Mesothelial cell of epicardium (in vitro differentiated cells): ENCODE measurements at regions not wholly inside any gene's neighbourhood (a gene's known extent, or its start where the extent isn't known, plus 50 kb on each side); places are given as distances from the start of the nearest gene placed in this dataset.

Experiments
- DNase-seq, 2 experiments: peaks; one replicate each; pipeline ENCODE4 v3.0.0; 2021; ENCODE audit warnings: low spot score in 2 of 2; ENCODE audit not compliant: unreplicated experiment in 2 of 2
- H3K27ac Mint-ChIP-seq: 2 replicates; pipeline ENCODE4 v1.8.0; 2021; ENCODE audit warnings: mixed read lengths
- H3K27me3 Mint-ChIP-seq: 2 replicates; pipeline ENCODE4 v1.8.0; 2021; ENCODE audit warnings: low read depth, mixed read lengths
- H3K36me3 Mint-ChIP-seq: 2 replicates; pipeline ENCODE4 v1.8.0; 2021; ENCODE audit warnings: mixed read lengths
- H3K4me1 Mint-ChIP-seq: 2 replicates; pipeline ENCODE4 v1.8.0; 2021; ENCODE audit warnings: mixed read lengths
- H3K4me3 Mint-ChIP-seq: 2 replicates; pipeline ENCODE4 v1.8.0; 2021; ENCODE audit warnings: mild to moderate bottlenecking, moderate library complexity, mixed read lengths
- H3K9me3 Mint-ChIP-seq: 2 replicates; pipeline ENCODE4 v1.8.0; 2021; ENCODE audit warnings: mixed read lengths
- TF ChIP-seq, protein P1 (sequence below): fragments of 200-600 bp; sonication (generic); IDR thresholded peaks from one replicate; pipeline ENCODE4 v1.5.0; 2021; ENCODE audit warnings: antibody characterized with exemption; ENCODE audit not compliant: unreplicated experiment

DNA sequence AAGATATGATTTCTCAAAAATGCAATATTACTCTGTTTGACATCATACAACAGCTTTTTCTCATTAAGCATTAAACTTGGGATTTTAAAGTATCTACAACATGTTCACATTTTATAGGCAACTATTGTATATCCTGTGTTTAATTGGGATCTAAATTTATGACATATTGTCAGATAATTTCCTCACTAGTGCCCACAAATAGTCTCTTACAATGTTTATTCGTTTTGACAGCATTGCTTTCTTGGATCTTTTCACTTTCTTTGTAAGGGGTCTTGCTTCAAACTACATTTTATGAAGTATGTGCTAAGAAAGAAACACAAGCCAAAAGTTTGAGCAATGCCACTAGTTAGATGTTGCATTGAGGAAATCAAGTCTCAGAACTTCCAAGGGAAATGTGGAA lies 285.1 kb downstream of the TMEM167A start:
- Mint-ChIP-seq H3K27ac (no peak overlapping the region), H3K9me3 (peaks cover 13% of the 10 kb centered on the region), H3K27me3 (no peaks in the 10 kb centered on the region), H3K36me3 (no peaks in the 10 kb centered on the region), H3K4me1 (no peaks in the 10 kb centered on the region), H3K4me3 (no peak overlapping the region)
- DNase-seq, result no peak
- TF ChIP-seq, protein P1, sequence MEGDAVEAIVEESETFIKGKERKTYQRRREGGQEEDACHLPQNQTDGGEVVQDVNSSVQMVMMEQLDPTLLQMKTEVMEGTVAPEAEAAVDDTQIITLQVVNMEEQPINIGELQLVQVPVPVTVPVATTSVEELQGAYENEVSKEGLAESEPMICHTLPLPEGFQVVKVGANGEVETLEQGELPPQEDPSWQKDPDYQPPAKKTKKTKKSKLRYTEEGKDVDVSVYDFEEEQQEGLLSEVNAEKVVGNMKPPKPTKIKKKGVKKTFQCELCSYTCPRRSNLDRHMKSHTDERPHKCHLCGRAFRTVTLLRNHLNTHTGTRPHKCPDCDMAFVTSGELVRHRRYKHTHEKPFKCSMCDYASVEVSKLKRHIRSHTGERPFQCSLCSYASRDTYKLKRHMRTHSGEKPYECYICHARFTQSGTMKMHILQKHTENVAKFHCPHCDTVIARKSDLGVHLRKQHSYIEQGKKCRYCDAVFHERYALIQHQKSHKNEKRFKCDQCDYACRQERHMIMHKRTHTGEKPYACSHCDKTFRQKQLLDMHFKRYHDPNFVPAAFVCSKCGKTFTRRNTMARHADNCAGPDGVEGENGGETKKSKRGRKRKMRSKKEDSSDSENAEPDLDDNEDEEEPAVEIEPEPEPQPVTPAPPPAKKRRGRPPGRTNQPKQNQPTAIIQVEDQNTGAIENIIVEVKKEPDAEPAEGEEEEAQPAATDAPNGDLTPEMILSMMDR, result no peak

DNA sequence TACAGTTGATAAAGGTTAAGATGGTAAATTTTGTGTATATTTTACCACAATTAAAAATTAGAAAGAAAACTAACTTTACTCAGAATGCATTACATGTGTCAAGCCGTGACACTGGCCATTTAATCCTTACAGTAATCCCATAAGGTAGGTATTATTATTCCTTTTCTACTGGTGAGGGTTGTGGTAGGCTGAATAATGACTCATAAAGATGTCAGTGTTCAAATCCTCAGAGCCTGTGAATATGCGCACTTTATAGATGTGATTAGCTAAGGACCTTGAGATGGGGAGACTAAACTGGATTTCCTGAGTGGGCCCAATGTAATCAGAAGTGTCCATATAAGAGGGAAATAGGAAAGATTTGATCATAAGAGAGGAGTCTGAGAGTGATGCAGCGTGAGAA lies 288.1 kb downstream of the TMEM167A start:
- TF ChIP-seq, protein P1, result no peak
- Mint-ChIP-seq H3K27me3 (no peaks in the 10 kb centered on the region), H3K4me1 (peaks cover 2% of the 10 kb centered on the region), H3K4me3 (no peak overlapping the region), H3K27ac (no peak overlapping the region), H3K36me3 (no peaks in the 10 kb centered on the region), H3K9me3 (peaks cover 9% of the 10 kb centered on the region)
- DNase-seq, result no peak

DNA sequence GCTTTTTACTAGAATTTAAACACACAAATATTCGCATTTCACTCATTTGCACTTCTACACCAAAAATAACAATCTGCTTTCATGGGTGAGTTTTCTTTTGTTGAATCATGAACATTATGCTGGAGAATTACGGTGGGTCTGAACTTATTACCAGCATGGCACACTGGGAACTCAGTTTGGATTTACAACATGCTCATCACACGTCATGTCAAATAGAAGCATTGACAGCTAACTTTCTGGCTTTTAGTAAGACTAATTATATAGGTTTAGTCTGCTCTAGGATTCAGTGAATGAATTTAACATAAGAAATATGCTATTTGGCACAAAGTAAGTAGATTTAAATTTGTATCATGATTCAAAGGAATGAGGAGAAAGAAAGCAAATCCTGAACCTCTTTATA lies 290.4 kb downstream of the TMEM167A start:
- peak overlapping the region; percentile 21 for H3K27ac Mint-ChIP-seq
- H3K27me3 Mint-ChIP-seq, result no peaks in the 10 kb centered on the region
- H3K4me3 Mint-ChIP-seq, result no peak overlapping the region
- TF ChIP-seq, protein P1, result no peak
- H3K4me1 Mint-ChIP-seq, result peaks cover 2% of the 10 kb centered on the region
- peaks cover 9% of the 10 kb centered on the region for H3K9me3 Mint-ChIP-seq
- no peaks in the 10 kb centered on the region for H3K36me3 Mint-ChIP-seq
- DNase-seq, result no peak

DNA sequence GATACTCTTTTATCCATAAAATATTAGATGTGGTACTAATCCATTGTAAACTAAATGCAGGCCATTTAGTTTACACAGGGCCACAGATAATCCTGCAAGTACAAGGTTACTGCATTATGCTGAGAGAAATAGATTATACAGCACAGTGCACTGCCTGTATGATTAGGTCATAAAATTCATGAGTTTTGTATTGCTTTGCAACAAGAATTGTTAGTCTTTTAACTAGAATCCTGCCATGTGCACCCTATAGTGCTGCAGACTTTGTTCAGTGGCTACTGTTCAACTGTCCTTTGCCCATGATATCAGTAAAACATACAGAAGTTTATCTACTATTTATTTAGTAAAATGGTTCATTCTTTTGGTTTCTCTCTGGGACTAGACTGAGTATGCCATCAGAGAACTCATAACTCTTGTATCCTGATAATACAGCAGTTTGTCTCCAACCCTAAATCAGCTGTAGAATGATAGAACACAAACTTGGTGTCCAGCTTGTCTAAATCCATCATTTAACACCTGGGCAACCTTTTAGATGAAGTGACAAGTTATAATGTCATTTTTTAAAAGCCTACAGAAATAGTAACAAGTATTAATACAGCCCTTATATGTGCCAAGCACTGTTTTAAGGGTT lies 291.2 kb downstream of the TMEM167A start:
- no peaks in the 10 kb centered on the region for H3K36me3 Mint-ChIP-seq
- TF ChIP-seq, protein P1, result no peak
- DNase-seq, result no peak
- H3K27me3 Mint-ChIP-seq, result no peaks in the 10 kb centered on the region
- peak overlapping the region; percentile 12 for H3K27ac Mint-ChIP-seq
- peaks cover 1% of the 10 kb centered on the region for H3K9me3 Mint-ChIP-seq
- H3K4me3 Mint-ChIP-seq, result no peak overlapping the region
- H3K4me1 Mint-ChIP-seq, result peaks cover 2% of the 10 kb centered on the region

DNA sequence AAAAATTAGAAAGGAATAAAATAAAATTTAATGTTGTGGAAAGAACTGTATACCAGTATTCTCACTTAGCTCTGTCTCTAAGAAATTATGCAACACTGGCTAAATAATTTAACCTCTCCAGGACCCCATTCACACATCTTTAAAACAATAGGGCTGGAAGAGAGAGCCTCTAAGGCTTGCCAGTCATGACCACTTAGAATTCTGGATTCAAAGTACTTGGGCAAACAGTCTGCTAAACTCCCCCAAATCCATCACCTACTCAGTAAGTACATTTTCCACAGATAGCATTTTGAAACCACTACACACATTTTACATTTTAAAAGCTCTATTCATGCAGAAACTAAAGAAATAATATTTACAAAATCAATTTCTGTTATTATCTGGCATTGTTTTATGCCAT lies 291.7 kb downstream of the TMEM167A start:
- H3K4me3 Mint-ChIP-seq, result no peak overlapping the region
- H3K27me3 Mint-ChIP-seq, result no peaks in the 10 kb centered on the region
- TF ChIP-seq, protein P1, result no peak
- DNase-seq, result no peak
- no peaks in the 10 kb centered on the region for H3K9me3 Mint-ChIP-seq
- H3K27ac Mint-ChIP-seq, result no peak overlapping the region
- peaks cover 2% of the 10 kb centered on the region for H3K4me1 Mint-ChIP-seq
- no peaks in the 10 kb centered on the region for H3K36me3 Mint-ChIP-seq

DNA sequence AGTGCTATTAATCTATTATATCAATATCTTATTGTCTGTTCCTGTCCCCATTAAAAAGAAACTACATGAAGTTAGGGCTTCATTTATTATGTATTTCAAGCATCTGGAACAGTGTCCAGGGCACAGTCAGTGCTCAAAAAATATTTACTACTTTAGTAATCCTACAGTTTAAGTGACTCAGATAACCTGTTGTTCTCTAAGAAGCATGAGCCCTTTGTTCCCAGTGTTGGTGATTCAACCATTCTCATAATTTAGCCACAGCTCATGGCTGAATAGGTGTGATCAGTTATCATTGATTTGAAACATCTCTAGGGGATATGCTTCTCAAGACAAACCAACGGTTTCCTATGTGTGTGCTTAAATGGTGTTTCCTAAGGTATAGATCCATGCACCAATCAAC lies 292.7 kb downstream of the TMEM167A start:
- DNase-seq, result no peak

More for the DNA sequence above, 292.7 kb downstream of the TMEM167A start:
- no peaks in the 10 kb centered on the region for H3K27me3 Mint-ChIP-seq
- no peaks in the 10 kb centered on the region for H3K36me3 Mint-ChIP-seq
- no peak overlapping the region for H3K27ac Mint-ChIP-seq
- H3K4me3 Mint-ChIP-seq, result no peak overlapping the region
- H3K4me1 Mint-ChIP-seq, result peaks cover 2% of the 10 kb centered on the region
- H3K9me3 Mint-ChIP-seq, result no peaks in the 10 kb centered on the region
- TF ChIP-seq, protein P1, result no peak
